K562 (cell line): ENCODE measurements at regions not wholly inside any gene's neighbourhood (a gene's known extent, or its start where the extent isn't known, plus 50 kb on each side); places are given as distances from the start of the nearest gene placed in this dataset.

Experiments
- ASH1L ChIP-seq: fragments of 450-650 bp; IDR thresholded peaks from 2 replicates; pipeline ENCODE4 v1.6.1; 2018; ENCODE audit warnings: borderline replicate concordance, mild to moderate bottlenecking, low read depth; ENCODE audit not compliant: partially characterized antibody
- BRD9 ChIP-seq: fragments of 450-650 bp; IDR thresholded peaks from 2 replicates; pipeline ENCODE4 v1.6.1; 2018; ENCODE audit warnings: low read depth; ENCODE audit not compliant: partially characterized antibody
- CTCFL ChIP-seq: IDR thresholded peaks from 2 replicates; pipeline ENCODE4 v1.6.1; 2011; ENCODE audit warnings: borderline replicate concordance, low read depth, mild to moderate bottlenecking, moderate library complexity, low read length; ENCODE audit not compliant: insufficient read depth, poor library complexity, severe bottlenecking
- HMGN3 ChIP-seq: IDR thresholded peaks from 2 replicates; pipeline ENCODE4 v1.6.1; 2011; ENCODE audit warnings: borderline replicate concordance, low read depth, mild to moderate bottlenecking, mixed read lengths, low read length; ENCODE audit not compliant: insufficient read length; ENCODE audit errors: extremely low read depth
- HNRNPK ChIP-seq: fragments of 200-400 bp; formaldehyde crosslinking; IDR thresholded peaks from one replicate; pipeline ENCODE4 v1.6.1; 2018; ENCODE audit warnings: mild to moderate bottlenecking, low read depth, low read length; ENCODE audit not compliant: poor library complexity, severe bottlenecking
- HNRNPUL1 ChIP-seq: fragments of 200-400 bp; formaldehyde crosslinking; IDR thresholded peaks from 2 replicates; pipeline ENCODE4 v1.6.1; 2017; ENCODE audit warnings: low read length
- HOMEZ ChIP-seq: fragments of 250-450 bp; sonication (Bioruptor Pico); IDR thresholded peaks from 2 replicates; pipeline ENCODE4 v1.4.0; 2020; ENCODE audit warnings: mild to moderate bottlenecking, moderate library complexity
- MXD1 ChIP-seq: fragments of 250-450 bp; sonication (Bioruptor Pico); IDR thresholded peaks from 2 replicates; pipeline ENCODE4 v1.8.0; 2021; ENCODE audit warnings: borderline replicate concordance, mild to moderate bottlenecking, moderate library complexity; ENCODE audit not compliant: poor library complexity, severe bottlenecking
- ZBTB2 ChIP-seq: fragments of 450-650 bp; IDR thresholded peaks from 2 replicates; pipeline ENCODE4 v1.6.1; 2016; ENCODE audit warnings: antibody characterized with exemption
- ZKSCAN1 ChIP-seq: fragments of 150-350 bp; IDR thresholded peaks from 2 replicates; pipeline ENCODE4 v1.6.1; 2016; ENCODE audit warnings: low read depth, low read length
- ZNF253 ChIP-seq: fragments of 250-450 bp; sonication (Bioruptor Pico); conservative IDR thresholded peaks from 2 replicates; pipeline ENCODE4 v1.6.1; 2021; ENCODE audit warnings: mild to moderate bottlenecking
- ZNF436 ChIP-seq: fragments of 250-450, 450-650 bp; sonication (Bioruptor Pico); formaldehyde crosslinking; IDR thresholded peaks from 2 replicates; pipeline ENCODE4 v1.7.0; 2020; ENCODE audit warnings: mild to moderate bottlenecking

GRCh38 chr13:111844682-111845081 lies 222.3 kb upstream of the SOX1 start (continued):
- no peak for TF ChIP-seq CTCFL
- no peak for TF ChIP-seq HNRNPK
- no peak for TF ChIP-seq HMGN3
- no peak for TF ChIP-seq ZKSCAN1
- no peak for TF ChIP-seq BRD9
- TF ChIP-seq ZNF436 (CRISPR knock-in tag), result no peak
- no peak for TF ChIP-seq HOMEZ (CRISPR knock-in tag)
- no peak for TF ChIP-seq MXD1 (CRISPR knock-in tag)
- TF ChIP-seq ZNF253 (CRISPR knock-in tag), result no peak
- TF ChIP-seq ASH1L, result no peak
- no peak for TF ChIP-seq HNRNPUL1
- TF ChIP-seq ZBTB2, result no peak
- TF ChIP-seq, all 486 proteins: peak for 0
